ENCODE measurements at regions not wholly inside any gene's neighbourhood (a gene's known extent, or its start where the extent isn't known, plus 50 kb on each side); places are given as distances from the start of the nearest gene placed in this dataset.
"Not testable (repeated sequence)": the region's sequence is repeated elsewhere in the genome, so short reads cannot be mapped to it uniquely, and the experiment has no call there.

- DNase-seq = no peak
Measured at GRCh38 chr6:67493682-67494081, 1141.4 kb upstream of the ADGRB3 start.

- DNase-seq = no peak
Measured at GRCh38 chr6:67475700-67476099, 1159.4 kb upstream of the ADGRB3 start.

DNA sequence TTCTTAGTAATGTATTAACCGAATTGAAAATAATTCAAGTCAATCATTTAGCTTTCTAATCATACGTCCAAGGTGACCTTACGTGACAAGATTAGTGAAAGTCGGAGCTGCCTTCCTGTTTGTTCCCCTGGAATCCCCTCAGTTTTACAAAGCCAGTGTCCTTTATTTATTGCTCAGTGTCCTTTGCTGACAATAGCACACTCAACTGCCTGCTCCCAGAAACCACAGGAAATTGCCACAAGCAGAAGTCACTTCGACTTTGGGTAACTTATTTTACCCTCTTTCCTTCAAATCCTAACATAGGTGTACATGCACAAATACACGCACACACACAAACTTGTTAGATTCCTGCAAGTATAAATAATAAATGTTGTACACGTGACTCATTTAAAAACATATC lies 1167.7 kb upstream of the ADGRB3 start:
- no peak for DNase-seq

DNA sequence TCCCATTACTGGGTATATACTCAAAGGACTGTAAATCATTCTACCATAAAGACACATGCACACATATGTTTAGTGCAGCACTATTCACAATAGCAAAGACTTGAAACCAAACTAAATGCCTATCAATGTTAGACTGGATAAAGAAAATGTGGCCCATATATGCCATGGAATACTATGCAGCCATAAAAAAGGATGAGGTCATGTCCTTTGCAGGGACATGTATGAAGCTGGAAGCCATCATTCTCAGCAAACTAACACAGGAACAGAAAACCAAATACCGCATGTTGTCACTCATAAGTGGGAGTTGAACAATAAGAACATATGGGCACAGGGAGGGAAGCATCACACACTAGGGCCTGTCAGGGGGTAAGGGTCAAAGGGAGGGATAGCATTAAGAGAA lies 1172.4 kb upstream of the ADGRB3 start:
- not testable (repeated sequence) for DNase-seq

DNA sequence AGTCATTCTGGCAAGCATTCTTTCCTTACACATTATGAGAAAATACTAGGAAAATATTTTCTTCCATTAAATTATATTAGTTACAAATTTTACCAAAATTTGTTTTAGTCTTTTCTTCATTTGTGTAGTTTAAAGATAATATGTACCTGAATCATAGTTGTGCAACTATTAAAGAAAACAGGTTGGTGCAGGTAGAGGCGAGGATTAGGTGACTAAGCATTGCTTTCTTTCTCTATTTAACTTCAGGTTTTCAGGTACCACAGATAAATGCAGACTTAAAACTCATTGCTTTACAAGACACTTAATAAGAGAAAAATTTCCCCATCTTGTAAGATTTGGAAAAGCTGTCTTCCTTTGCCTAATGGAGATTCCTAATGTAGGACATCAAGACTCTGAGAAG lies 1175.5 kb upstream of the ADGRB3 start:
- no peak for DNase-seq

DNA sequence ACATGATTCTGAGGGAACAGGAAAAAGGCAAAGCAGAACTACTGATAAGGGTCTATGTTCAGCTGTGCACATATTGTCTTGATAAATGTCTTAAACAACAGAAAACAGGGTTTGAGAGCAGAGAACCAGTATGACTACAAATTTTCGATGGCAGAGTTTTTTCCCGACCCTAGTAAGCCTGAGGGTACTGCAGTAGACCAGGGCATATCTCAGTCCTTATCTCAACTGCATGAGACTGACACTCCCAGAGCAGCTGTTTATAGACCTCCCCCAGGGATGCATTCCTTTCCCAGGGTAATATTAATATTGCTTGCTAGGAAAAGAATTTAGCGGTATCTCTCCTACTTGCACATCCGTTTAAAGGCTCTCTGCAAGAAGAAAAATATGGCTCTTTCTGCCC lies 1176.8 kb upstream of the ADGRB3 start:
- no peak for DNase-seq

DNA sequence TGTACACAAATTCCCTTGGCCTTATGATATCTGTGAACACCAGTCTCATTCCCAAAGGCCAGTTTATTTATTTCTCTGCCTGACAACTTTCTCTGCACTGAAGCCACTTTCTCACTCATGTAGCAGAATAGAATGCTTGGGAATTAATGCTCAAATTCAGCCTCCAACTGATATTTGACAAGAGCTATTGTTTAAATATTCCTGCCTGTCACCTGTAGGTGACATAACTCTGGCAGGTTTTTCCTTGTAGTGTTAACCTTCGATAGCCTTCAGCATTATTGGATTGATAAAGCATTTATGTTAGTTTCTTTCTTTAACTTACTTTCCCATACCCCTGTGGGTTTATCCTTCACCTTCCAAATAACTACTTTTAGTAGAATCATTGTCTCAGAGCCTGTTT lies 1183.2 kb upstream of the ADGRB3 start:
- DNase-seq = no peak

DNA sequence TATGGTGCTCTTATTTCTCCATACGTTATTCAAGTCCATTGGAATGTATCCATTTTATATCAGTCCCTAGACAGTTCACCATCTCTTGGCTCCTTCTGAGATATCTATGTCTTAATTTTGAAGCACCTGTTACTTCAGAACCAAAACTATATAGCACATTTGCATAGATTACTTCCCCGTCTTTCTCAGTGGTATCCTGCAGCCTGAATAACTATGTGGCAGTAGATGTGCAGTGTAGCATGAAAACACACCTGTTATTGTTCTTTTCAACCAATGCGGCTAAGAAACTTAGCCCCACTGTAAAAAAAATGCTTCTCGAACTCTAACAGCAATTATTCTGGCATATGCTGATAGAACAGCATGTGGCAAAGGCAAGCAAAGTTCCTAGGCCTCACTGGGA lies 1184.4 kb upstream of the ADGRB3 start:
- no peak for DNase-seq

GRCh38 chr6:67449602-67450001 lies 1185.5 kb upstream of the ADGRB3 start:
- DNase-seq = no peak

DNA sequence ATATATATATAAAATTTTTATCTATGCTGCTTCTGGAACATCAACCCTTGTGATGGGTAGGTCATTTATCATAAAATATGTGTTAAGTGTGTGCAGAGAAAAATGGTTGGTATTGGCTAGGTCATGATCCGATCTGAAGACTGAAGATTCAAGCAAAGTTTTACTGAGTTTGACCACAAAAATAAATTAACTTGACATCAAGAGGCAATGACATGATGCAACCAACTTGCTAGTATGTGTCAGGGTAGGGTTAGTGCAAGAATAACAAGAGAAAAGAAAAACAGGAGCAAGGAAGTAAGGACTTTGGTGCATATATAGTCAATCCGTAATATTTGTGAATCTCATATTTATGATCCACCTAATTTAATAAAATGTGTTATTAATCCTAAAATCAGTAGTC lies 1202.0 kb upstream of the ADGRB3 start:
- DNase-seq = no peak

- DNase-seq = no peak
Measured at GRCh38 chr6:67431076-67431475, 1204.0 kb upstream of the ADGRB3 start.

GRCh38 chr6:67426686-67427085 lies 1208.4 kb upstream of the ADGRB3 start:
- DNase-seq = not testable (repeated sequence)

DNA sequence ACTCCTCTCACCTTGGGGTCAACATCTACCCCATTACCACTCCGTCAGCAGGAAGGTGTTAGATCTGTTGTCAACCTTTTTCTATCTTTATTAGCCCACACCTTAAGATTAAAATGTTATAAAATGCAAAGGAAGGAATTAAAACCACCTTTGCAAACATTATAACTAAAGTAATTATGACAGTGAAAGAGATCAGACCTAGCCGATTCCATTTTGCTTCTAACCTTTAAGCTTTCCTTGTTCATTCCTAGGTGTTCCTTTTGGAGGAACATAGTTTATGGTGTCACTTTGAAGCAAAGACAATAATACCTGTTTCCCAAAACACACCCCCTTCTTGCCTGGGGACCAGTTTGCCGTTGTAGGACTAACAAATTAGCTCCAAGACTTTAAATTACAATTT lies 1223.0 kb upstream of the ADGRB3 start:
- no peak for DNase-seq

DNA sequence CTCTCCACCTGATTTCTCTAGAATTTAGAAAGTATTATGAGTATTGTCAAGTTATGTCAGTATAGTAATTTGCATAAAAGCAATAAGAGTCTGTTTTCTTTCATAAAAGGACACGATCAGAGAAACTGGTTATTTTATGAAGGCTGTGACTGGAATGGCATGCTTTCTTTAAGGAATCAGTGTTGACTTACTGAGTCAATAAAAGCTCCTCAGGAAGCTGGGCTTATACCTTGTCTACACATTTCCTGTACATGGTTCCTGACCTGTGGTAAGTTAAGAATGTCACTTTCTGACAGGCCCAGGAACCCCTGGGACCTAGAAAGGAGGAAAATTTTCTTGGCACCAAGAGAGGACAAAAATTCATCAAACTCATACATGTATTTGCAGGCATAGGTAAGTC lies 1224.0 kb upstream of the ADGRB3 start:
- no peak for DNase-seq

DNA sequence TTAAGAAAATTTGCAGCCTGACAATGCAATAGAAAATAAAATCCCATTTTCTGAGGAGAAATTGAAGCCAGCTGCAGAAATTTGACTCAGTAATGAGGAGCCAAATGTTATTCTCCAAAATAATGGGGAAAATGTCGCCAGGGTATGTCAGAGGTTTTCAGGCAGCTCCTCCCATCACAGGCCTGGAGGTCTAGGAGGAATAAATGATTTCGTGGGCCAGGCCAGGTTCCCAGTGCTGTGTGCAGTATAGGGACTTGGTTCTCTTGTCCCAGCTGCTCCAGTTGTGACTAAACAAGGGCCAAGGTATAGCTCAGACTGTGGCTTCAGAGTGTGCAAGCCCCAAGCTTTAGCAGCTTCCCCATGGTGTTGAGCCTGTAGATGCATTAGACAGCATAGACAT lies 1240.8 kb upstream of the ADGRB3 start:
- DNase-seq = no peak

- DNase-seq = no peak
Measured at GRCh38 chr6:67393356-67393755, 1241.7 kb upstream of the ADGRB3 start.

GRCh38 chr6:67391955-67392354 lies 1243.1 kb upstream of the ADGRB3 start:
- no peak for DNase-seq

- no peak for DNase-seq
Measured at GRCh38 chr6:67369679-67370078, 1265.4 kb upstream of the ADGRB3 start.

DNA sequence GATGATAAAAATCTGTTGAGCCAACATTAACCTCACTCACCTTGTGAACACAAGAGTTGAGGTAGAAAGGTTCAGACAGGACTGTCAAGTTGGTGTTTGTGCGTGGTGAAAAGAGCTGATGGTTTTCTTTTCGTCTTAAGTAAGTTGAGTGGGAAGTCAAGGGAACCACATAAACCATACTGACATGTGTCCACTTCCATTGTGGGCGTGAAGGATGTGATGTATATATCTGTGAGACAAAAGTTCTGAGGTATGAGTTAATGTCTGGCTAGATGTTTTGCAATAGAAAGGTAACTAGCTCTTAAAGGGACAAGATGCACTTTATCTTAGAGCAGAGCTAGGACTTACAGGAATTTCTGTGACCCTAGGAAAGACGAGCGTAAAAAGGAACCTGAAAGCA lies 1272.1 kb upstream of the ADGRB3 start:
- DNase-seq = no peak

GRCh38 chr6:67361264-67361663 lies 1273.8 kb upstream of the ADGRB3 start:
- DNase-seq = no peak

GRCh38 chr6:67358241-67358640 lies 1276.8 kb upstream of the ADGRB3 start:
- no peak for DNase-seq

DNA sequence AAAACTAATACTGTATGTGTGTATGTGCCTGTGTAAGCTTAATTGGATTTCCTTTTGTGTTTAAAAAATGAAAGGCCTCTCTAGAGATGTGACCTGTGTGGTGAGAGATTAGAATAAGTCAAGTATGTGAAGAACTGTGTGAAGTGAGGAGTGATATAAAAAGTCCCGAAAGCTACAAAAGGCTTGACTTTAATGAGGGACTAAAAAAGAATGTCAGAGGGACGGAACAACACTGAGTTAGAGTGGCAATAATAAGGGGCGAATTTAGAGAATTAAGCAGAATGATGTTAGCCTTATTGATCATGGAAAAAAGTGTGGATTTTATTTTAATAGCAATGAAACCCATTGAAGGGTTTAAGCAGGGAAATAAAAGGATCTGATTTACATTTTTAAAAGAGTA lies 1281.2 kb upstream of the ADGRB3 start:
- no peak for DNase-seq

DNA sequence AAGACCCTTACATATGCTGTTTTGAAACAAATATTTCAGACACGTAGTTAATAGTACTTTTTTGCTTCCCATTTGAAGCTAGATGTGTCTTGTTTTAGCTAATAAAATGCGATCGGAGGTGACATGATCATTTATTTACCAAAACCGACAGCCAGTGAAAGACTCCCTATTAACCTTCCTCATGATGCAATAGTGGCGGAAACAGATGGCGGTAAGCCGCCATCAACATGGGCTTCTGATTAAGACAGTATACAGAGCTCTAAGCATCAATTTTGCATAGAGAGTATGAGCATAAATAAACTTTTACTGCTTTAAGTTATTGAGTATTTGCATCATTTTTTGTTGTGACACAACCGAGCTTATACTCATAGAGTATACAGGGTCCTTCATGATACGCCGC lies 1282.4 kb upstream of the ADGRB3 start:
- DNase-seq = no peak

DNA sequence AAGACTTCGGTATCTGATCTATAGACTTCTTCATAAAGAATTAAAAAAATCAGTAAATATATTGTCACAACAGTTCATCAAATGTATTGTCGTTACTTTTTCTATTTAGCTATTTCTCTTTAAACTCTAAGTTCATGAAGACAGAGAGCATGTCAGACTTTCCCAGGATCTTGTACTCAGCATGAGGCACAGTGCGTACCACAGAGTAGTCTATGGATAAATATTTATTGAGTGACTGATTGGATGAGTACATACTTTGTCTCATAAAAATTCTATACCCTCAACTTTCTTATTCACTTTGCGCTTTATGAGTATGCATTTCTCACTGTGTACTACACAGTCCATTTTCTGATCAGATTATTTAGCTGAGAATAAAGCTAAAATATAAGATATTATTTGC lies 1284.4 kb upstream of the ADGRB3 start:
- DNase-seq = no peak

GRCh38 chr6:67345946-67346345 lies 1289.1 kb upstream of the ADGRB3 start:
- no peak for DNase-seq

DNA sequence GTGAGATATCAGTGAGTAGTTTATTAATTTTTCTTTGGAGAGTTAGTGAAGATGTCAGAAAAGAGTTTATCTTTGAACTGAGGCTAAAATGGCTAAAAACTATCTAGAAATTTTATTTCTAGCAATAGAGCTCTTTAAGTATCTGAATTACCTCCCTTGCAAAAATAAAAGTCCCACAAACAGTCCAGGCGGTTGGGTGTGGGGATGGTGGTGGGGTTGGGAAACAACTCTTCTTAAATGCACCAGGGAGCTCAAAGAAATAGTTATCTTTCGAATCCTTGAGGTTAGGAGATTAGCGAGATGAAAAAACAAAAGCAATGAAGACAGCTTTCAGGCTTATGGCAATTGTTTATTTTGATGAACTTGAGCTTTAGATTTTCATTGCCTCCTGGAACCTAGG lies 1299.1 kb upstream of the ADGRB3 start:
- no peak for DNase-seq

Measured in dermis blood vessel endothelial cell (primary cell).